GM10266 (cell line): ENCODE measurements at regions not wholly inside any gene's neighbourhood (a gene's known extent, or its start where the extent isn't known, plus 50 kb on each side); places are given as distances from the start of the nearest gene placed in this dataset.

Experiments
- DNase-seq: peaks from one replicate; pipeline ENCODE4 v3.0.0; 2012; ENCODE audit errors: extremely low spot score
- TF ChIP-seq, protein P1 (sequence below): IDR thresholded peaks from 2 replicates; pipeline ENCODE4 v1.5.1; 2012; ENCODE audit warnings: mild to moderate bottlenecking, low read depth; ENCODE audit not compliant: control insufficient read depth, insufficient read depth; ENCODE audit errors: missing control alignments

DNA sequence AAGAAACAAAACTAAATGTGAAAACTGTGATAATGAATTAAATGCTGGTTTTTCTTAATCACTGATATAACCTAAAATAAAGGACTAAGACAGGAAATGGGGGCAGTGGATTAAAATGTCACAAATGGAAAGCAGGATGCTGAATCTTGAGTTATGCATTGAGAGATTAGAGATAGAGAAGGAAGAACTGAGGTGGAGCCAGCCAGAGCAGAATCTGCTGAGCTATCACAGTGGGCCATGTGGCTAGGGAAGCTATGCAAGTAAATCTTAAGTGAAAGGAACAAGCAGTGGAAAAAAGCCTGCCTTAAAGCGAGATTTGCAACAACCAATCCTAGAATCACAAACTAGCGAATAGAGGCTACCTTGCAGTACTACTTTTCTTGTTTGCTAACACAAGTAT lies 188.5 kb upstream of the RASA1 start:
- no peak for DNase-seq
- TF ChIP-seq, protein P1, sequence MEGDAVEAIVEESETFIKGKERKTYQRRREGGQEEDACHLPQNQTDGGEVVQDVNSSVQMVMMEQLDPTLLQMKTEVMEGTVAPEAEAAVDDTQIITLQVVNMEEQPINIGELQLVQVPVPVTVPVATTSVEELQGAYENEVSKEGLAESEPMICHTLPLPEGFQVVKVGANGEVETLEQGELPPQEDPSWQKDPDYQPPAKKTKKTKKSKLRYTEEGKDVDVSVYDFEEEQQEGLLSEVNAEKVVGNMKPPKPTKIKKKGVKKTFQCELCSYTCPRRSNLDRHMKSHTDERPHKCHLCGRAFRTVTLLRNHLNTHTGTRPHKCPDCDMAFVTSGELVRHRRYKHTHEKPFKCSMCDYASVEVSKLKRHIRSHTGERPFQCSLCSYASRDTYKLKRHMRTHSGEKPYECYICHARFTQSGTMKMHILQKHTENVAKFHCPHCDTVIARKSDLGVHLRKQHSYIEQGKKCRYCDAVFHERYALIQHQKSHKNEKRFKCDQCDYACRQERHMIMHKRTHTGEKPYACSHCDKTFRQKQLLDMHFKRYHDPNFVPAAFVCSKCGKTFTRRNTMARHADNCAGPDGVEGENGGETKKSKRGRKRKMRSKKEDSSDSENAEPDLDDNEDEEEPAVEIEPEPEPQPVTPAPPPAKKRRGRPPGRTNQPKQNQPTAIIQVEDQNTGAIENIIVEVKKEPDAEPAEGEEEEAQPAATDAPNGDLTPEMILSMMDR, result no peak

DNA sequence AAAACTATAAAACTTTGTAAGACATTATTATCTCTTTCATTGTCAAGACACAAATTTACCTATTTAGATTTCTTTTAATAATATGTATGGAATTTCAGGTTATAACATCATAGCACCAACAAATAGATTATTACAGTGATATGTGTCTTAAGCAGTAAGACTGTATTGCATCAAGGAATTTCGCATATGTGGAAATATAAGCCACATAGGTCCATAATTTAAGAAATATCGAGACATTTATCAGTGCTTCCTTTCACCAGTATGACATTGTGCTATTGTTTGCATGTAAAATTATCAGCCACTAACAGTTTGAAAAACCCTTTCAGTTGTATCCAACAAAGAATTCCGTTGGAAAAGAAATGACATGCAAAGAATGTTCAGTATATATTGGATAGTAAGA lies 186.7 kb upstream of the RASA1 start:
- TF ChIP-seq, protein P1, result no peak
- DNase-seq, result no peak

DNA sequence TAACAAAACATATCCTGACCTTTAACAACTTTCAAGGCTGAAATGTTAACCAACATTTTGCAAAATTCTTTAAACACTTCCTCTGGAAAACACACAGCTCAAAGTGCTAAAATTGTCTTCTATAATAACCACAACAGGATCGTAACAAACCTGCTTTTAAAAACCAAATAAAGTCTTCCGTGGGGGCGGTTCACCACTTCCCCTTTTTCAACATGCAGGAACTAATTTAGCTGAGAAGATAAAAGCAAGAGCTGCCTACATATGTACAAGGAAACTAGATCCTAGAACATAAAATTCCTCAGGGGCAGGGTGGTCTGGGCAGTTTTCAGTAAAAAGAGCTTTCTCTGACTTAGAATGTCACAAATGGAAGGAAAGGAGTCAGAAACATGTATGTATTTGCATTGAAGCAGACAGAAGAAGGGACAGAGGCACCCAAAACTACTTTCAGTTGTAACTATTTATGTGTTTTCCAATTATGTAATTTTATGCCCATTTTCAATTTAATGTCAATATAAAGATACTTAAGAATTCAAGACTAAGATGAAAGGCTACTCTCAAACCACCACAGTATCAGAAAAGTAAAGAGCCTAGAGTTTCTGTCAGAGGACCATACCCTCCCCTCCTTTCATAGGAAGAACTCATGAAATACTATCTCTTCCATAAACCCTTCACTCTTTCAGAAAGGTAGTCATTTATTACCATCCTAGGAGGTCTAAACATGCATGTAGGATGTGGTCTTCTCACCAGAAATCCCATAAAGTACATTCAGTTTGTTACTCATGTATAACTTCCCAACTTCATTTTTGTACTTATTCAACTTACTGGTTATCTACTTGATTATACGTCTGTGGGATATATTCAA lies 185.9 kb upstream of the RASA1 start:
- TF ChIP-seq, protein P1, result no peak
- peak; percentile 44 for DNase-seq

DNA sequence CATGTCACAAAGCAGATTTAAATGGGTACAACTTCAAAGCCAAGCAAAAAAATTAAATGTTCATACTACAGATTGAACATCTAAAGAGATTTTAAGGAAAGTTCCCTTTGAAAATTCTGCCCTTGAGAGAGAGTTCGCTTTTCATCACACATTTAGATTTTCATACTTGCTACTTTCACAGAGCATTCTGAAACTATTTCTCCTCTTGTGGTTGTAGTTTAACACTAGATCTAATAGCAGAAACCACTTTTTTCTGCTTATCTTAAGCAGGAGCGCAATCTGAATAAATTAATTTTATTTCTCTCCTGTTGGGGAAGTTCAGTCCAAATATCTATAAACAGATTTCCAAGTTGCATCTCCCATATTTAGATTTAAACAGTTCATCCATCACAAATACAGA lies 173.3 kb upstream of the RASA1 start:
- TF ChIP-seq, protein P1, result no peak
- no peak for DNase-seq

DNA sequence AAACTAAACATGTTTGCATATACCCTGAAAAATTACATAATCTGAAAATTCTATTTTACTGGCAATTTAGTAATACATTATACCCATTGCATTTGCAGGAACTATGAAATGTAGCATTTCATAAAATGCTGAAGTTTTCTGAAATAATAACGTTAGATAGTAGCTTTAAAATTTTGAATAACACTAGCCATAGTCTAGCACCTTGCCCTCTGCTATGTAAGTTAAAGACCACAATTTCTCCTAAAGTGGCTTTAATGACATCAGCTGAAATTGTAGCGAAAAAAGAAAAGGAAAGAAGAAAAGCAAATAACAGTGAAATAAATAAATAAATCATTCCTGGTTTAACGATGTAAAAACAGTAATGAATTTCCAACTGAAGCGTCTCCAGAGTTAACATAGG lies 172.8 kb upstream of the RASA1 start:
- DNase-seq, result no peak
- TF ChIP-seq, protein P1, result no peak

DNA sequence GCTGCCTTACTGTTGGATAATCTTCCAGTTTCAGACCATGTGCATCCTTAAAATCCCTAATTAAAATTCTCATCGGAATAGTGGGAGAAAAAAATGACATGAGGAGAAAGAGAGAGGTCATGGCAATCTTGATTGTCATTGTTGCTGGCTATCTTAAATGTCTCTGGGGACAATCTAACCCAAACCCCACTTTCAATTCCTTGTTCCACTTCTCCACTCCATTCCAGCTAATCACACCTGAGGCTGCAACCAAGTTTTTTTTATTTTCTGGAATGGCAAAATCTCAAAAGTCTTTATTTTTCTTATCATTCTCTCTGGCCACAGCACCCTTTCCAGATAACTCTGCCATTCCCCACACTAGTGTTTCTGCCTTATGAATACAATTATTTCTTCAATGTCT lies 171.9 kb upstream of the RASA1 start:
- TF ChIP-seq, protein P1, result no peak
- no peak for DNase-seq

DNA sequence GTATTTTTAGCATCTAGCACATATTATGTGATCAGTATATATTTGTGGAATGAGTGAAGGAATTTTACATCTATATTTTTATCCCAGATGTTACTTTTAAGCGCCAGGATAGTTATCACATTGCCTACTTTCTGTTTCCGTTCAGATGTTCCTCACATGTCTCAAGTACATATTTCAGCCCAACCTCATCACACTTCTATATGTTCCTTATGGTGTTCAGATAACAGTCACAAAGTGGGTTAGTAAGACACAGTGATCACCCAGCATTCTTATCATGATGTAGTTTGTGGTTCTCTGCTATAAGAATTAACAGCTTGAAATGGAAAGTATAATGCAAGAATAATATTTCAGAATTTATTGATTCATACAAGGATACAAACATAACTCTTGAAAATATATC lies 170.0 kb upstream of the RASA1 start:
- TF ChIP-seq, protein P1, result no peak
- no peak for DNase-seq
